ENCODE measurements at regions not wholly inside any gene's neighbourhood (a gene's known extent, or its start where the extent isn't known, plus 50 kb on each side); places are given as distances from the start of the nearest gene placed in this dataset.

DNA sequence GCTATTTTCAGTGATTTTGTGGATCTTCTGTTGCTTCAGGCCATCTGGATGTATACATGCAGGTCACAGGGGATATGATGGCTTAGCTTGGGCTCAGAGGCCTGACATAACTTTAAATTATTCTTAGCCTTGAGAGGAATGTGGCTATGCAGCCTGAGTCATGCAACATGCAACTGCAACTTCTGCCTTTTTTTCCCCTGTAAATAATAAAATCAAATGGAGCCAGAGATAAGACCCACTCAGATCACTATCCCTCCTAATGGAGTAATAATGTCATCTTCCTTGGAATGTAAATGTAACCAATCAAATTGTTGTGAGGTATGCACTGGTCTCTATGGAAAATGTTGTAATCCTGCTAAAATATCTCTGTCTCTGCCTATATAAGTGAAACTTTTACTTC is 54.9 kb downstream of the MAGEB17 start:
- no peak overlapping the region for H3K27ac ChIP-seq
- no peak overlapping the region for H3K4me3 ChIP-seq
- no peak for TF ChIP-seq CTCF (IDR thresholded peaks at IDR 0.05)
- DNase-seq (ENCODE audit: low spot score): no peak

DNA sequence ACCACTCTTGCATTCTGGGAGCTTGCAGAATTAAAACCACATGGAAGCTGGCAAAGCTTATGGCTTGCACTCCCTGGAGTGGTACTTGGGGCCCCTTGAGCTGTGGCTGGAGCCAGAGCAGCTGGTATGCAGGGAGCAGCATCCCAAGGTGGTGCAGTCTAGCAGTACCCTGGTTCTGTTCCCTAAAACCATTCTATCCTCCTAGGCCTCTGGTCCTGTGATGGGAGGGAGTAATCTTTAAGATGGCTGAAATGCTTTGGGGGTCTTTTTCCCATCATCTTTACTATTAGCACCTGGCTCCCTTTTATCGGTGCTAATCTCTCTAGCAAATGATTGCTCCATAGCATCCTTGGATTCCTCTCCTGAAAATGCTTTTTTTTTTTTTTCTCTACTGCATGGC is 56.1 kb downstream of the MAGEB17 start:
- Histone ChIP-seq H3K4me3 (no peak overlapping the region), H3K27ac (no peak overlapping the region)
- TF ChIP-seq CTCF (IDR thresholded peaks at IDR 0.05): no peak
- no peak for DNase-seq (ENCODE audit: low spot score)

- DNase-seq (ENCODE audit: low spot score): no peak
- Histone ChIP-seq H3K4me3 (no peak overlapping the region), H3K27ac (no peak overlapping the region)
- TF ChIP-seq CTCF (IDR thresholded peaks at IDR 0.05): no peak
Measured at GRCh38 chrX:16239211-16239610, 71.9 kb downstream of the MAGEB17 start.

GRCh38 chrX:16240231-16240905 is 73.1 kb downstream of the MAGEB17 start:
- H3K4me3 ChIP-seq: no peak overlapping the region
- TF ChIP-seq CTCF (IDR thresholded peaks at IDR 0.05): no peak
- no peak for DNase-seq (ENCODE audit: low spot score)
- H3K27ac ChIP-seq: no peak overlapping the region

GRCh38 chrX:16240968-16241367 is 73.7 kb downstream of the MAGEB17 start:
- no peak for DNase-seq (ENCODE audit: low spot score)
- H3K4me3 ChIP-seq: no peak overlapping the region
- H3K27ac ChIP-seq: no peak overlapping the region
- no peak for TF ChIP-seq CTCF (IDR thresholded peaks at IDR 0.05)

GRCh38 chrX:16250296-16250695 is 83.0 kb downstream of the MAGEB17 start:
- Histone ChIP-seq H3K27ac (no peak overlapping the region), H3K4me3 (no peak overlapping the region)
- TF ChIP-seq CTCF (IDR thresholded peaks at IDR 0.05): no peak
- DNase-seq (ENCODE audit: low spot score): no peak

DNA sequence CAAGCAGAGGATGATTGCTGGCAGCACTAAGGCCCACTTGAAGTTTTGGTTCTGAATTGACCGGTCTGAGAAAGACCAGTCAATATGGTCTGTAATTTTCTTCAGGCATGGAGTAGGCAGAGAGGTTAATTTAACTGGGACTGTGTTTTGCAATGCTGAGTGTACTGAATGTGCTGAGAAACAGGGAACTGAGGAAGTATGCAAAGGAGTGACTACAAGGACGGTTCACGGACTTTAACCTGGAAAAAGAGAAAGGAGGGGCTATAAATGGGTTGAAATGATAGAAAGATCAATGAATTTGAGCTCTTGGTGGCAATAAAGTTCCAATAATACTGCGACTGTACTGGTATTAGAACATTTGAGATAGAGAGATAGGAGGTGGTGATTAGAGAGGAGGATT is 84.5 kb downstream of the MAGEB17 start:
- TF ChIP-seq CTCF (IDR thresholded peaks at IDR 0.05): no peak
- Histone ChIP-seq H3K4me3 (no peak overlapping the region), H3K27ac (no peak overlapping the region)
- no peak for DNase-seq (ENCODE audit: low spot score)
